Astrocyte of the spinal cord (primary cell): ENCODE measurements at regions not wholly inside any gene's neighbourhood (a gene's known extent, or its start where the extent isn't known, plus 50 kb on each side); places are given as distances from the start of the nearest gene placed in this dataset.
"Not testable (repeated sequence)": the region's sequence is repeated elsewhere in the genome, so short reads cannot be mapped to it uniquely, and the experiment has no call there.

ENCODE experiments used
- DNase-seq: peaks from one replicate; pipeline ENCODE4 v3.0.0; 2011; ENCODE audit warnings: low read depth, low spot score
- H3K4me3 ChIP-seq: 2 replicates; pipeline ENCODE4 v1.5.1; 2011; ENCODE audit warnings: low read depth, mild to moderate bottlenecking, low read length, moderate library complexity
- CTCF ChIP-seq: IDR thresholded peaks from 2 replicates; pipeline ENCODE4 v1.5.1; 2012; ENCODE audit warnings: low read depth, mild to moderate bottlenecking, low read length, inconsistent platforms
- in situ Hi-C: cut with HindIII; loops from 2 replicates; pipeline ENCODE4 v1.10.0; 2017; ENCODE audit warnings: low sequenced_read_pairs

GRCh38 chr10:27383595-27384542 is 120.2 kb upstream of the RAB18 start:
- TF ChIP-seq CTCF, result no peak
- no peak overlapping the region for H3K4me3 ChIP-seq
- DNase-seq, result peak; percentile 5
- in situ Hi-C loops, result no loop called here

- TF ChIP-seq CTCF, result no peak
- in situ Hi-C loops, result no loop called here
- DNase-seq, result no peak
- H3K4me3 ChIP-seq, result no peak overlapping the region
Observed at GRCh38 chr10:27382176-27382575, 121.9 kb upstream of the RAB18 start.

GRCh38 chr10:27380929-27381358 is 123.2 kb upstream of the RAB18 start:
- no peak for TF ChIP-seq CTCF
- no peak overlapping the region for H3K4me3 ChIP-seq
- no peak for DNase-seq
- in situ Hi-C loops, result no loop called here

- H3K4me3 ChIP-seq, in situ Hi-C loops, DNase-seq: not testable (repeated sequence)
Observed at GRCh38 chr10:27379041-27379440, 125.1 kb upstream of the RAB18 start.

GRCh38 chr10:27373566-27374160 is 130.4 kb upstream of the RAB18 start:
- in situ Hi-C loops, result no loop called here
- no peak for TF ChIP-seq CTCF
- H3K4me3 ChIP-seq, result no peak overlapping the region
- no peak for DNase-seq

- TF ChIP-seq CTCF, result no peak
- H3K4me3 ChIP-seq, result no peak overlapping the region
- DNase-seq, result no peak
- in situ Hi-C loops, result no loop called here
Observed at GRCh38 chr10:27372095-27372494, 131.5 kb upstream of the ACBD5 start.

GRCh38 chr10:27371375-27371774 is 130.8 kb upstream of the ACBD5 start:
- DNase-seq, in situ Hi-C loops, H3K4me3 ChIP-seq: not testable (repeated sequence)
